Activated CD8-positive, alpha-beta memory T cell treated with anti-CD3 and anti-CD28 coated beads for 1 hour (primary cell): ENCODE measurements at regions not wholly inside any gene's neighbourhood (a gene's known extent, or its start where the extent isn't known, plus 50 kb on each side); places are given as distances from the start of the nearest gene placed in this dataset.

Experiments used
- DNase-seq, 2 donors: peaks; one replicate each; pipeline ENCODE4 v3.0.0-alpha.2; 2020; ENCODE audit warnings: low read depth in 1 of 2; ENCODE audit errors: extremely low read depth in 1 of 2

GRCh38 chr2:207403141-207403540 is 126.6 kb upstream of the CREB1 start:
- no peak for DNase-seq

- no peak for DNase-seq
Observed at GRCh38 chr2:207403950-207404349, 125.8 kb upstream of the CREB1 start.

- no peak for DNase-seq
Observed at GRCh38 chr2:207405150-207405549, 124.6 kb upstream of the CREB1 start.

- DNase-seq = no peak
Observed at GRCh38 chr2:207408086-207408794, 121.5 kb upstream of the CREB1 start.

GRCh38 chr2:207409517-207409916 is 120.2 kb upstream of the CREB1 start:
- no peak for DNase-seq

- no peak for DNase-seq
Observed at GRCh38 chr2:207412787-207413310, 116.9 kb upstream of the CREB1 start.

- no peak for DNase-seq
Observed at GRCh38 chr2:207413376-207413907, 116.3 kb upstream of the CREB1 start.

- DNase-seq = no peak
Observed at GRCh38 chr2:207416111-207416510, 113.7 kb upstream of the CREB1 start.

- no peak for DNase-seq
Observed at GRCh38 chr2:207416900-207417299, 112.9 kb upstream of the CREB1 start.

- DNase-seq = no peak
Observed at GRCh38 chr2:207417301-207417718, 112.5 kb upstream of the CREB1 start.

- no peak for DNase-seq
Observed at GRCh38 chr2:207418419-207418818, 111.3 kb upstream of the CREB1 start.

- no peak for DNase-seq
Observed at GRCh38 chr2:207419331-207419730, 110.4 kb upstream of the CREB1 start.

- DNase-seq = no peak
Observed at GRCh38 chr2:207421671-207422070, 108.1 kb upstream of the CREB1 start.

GRCh38 chr2:207422380-207422779 is 107.4 kb upstream of the CREB1 start:
- DNase-seq = no peak

GRCh38 chr2:207423886-207424285 is 105.9 kb upstream of the CREB1 start:
- DNase-seq = no peak

- DNase-seq = no peak
Observed at GRCh38 chr2:207427986-207428385, 101.8 kb upstream of the CREB1 start.

GRCh38 chr2:207428573-207428972 is 101.2 kb upstream of the CREB1 start:
- no peak for DNase-seq

- no peak for DNase-seq
Observed at GRCh38 chr2:207432453-207432852, 97.3 kb upstream of the CREB1 start.

- DNase-seq = no peak
Observed at GRCh38 chr2:207434306-207434705, 95.5 kb upstream of the CREB1 start.

- DNase-seq = no peak
Observed at GRCh38 chr2:207434899-207435465, 94.8 kb upstream of the CREB1 start.

- DNase-seq = no peak
Observed at GRCh38 chr2:207437136-207437523, 92.6 kb upstream of the CREB1 start.

GRCh38 chr2:207437524-207438143 is 92.1 kb upstream of the CREB1 start:
- no peak for DNase-seq
